ENCODE measurements at regions not wholly inside any gene's neighbourhood (a gene's known extent, or its start where the extent isn't known, plus 50 kb on each side); places are given as distances from the start of the nearest gene placed in this dataset.

DNA sequence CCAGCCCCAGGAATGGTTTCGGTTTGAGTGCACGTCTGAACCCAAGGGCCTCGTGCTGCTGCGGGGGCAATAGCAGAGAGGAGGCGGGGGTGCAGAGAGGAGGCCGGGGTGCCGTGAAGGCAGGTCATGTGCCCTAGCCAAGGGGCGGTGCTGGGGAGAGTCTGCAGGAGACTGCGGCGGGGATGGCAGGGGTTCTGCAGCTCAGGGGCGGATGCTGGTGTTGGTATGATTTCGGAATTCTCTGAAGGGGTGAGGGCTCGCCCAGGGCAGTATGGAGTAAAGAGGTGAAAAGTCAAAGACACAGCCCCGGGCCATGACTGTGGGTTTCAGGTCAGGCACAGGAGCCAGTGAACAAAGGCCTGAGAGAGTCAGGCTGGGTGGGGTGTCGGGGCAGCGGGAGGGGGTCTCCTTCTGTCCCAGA lies 186.5 kb upstream of the HDAC4 start:
- CTCF ChIA-PET: no interaction called here
- POLR2A ChIA-PET: no interaction called here
- no peak overlapping the region for H3K27ac Mint-ChIP-seq (ENCODE audit: low read depth, unreplicated experiment)
- DNase-seq (ENCODE audit: unreplicated experiment): no peak
- TF ChIP-seq, protein P1, sequence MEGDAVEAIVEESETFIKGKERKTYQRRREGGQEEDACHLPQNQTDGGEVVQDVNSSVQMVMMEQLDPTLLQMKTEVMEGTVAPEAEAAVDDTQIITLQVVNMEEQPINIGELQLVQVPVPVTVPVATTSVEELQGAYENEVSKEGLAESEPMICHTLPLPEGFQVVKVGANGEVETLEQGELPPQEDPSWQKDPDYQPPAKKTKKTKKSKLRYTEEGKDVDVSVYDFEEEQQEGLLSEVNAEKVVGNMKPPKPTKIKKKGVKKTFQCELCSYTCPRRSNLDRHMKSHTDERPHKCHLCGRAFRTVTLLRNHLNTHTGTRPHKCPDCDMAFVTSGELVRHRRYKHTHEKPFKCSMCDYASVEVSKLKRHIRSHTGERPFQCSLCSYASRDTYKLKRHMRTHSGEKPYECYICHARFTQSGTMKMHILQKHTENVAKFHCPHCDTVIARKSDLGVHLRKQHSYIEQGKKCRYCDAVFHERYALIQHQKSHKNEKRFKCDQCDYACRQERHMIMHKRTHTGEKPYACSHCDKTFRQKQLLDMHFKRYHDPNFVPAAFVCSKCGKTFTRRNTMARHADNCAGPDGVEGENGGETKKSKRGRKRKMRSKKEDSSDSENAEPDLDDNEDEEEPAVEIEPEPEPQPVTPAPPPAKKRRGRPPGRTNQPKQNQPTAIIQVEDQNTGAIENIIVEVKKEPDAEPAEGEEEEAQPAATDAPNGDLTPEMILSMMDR (IDR thresholded peaks at IDR 0.05; ENCODE audit: unreplicated experiment): no peak
- intact Hi-C loops (cut with micrococcal nuclease): no loop called here
- H3K36me3 Mint-ChIP-seq (ENCODE audit: insufficient read depth, unreplicated experiment): no peaks in the 10 kb centered on the region
- BruUV-seq (replicated peaks): no TSS peak
- H3K9me3 Mint-ChIP-seq (ENCODE audit: unreplicated experiment): peaks cover 10% of the 10 kb centered on the region
- no peak overlapping the region for H3K4me3 Mint-ChIP-seq (ENCODE audit: unreplicated experiment)
- H3K27me3 Mint-ChIP-seq (ENCODE audit: insufficient read depth, unreplicated experiment): no peaks in the 10 kb centered on the region
- H3K4me1 Mint-ChIP-seq (ENCODE audit: insufficient read depth, unreplicated experiment): no peaks in the 10 kb centered on the region

DNA sequence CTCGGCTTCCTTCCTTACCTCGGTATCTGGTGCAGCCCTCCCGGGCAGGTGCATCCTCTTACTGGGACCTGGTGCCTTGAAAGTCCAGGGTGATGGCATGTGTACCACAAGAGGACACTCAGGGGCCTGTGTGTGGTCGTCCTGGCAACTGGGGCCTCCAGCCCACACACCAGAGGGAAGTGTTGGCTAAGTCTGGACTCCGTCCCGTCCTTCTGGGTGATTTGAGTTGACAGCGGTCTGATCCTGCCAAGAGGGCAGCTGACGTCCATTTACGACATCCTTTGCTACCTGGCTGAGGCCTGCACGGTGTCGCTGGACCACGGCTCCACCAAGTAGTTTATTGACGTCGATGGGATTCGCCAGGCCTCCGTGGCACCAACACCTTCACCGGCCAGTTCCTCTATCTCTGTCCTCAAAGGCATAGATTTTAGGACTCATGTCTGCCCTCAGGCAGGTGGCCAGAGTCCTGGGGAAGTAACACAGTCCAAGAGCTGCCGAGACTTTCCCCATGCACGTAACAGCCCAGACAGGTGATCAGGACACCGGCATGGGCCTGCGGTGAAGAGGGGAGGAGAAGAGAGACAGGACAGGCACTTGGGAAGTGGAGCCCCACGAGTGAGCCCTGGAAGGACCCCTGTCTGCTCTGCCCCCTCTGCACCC lies 186.0 kb upstream of the HDAC4 start:
- ChIA-PET POLR2A (no interaction called here), CTCF (no interaction called here)
- Mint-ChIP-seq H3K36me3 (ENCODE audit: insufficient read depth, unreplicated experiment) (no peaks in the 10 kb centered on the region), H3K27ac (ENCODE audit: low read depth, unreplicated experiment) (no peak overlapping the region), H3K9me3 (ENCODE audit: unreplicated experiment) (peaks cover 4% of the 10 kb centered on the region), H3K27me3 (ENCODE audit: insufficient read depth, unreplicated experiment) (no peaks in the 10 kb centered on the region), H3K4me3 (ENCODE audit: unreplicated experiment) (no peak overlapping the region), H3K4me1 (ENCODE audit: insufficient read depth, unreplicated experiment) (no peaks in the 10 kb centered on the region)
- DNase-seq (ENCODE audit: unreplicated experiment): no peak
- TF ChIP-seq, protein P1 (IDR thresholded peaks at IDR 0.05; ENCODE audit: unreplicated experiment): no peak
- no TSS peak for BruUV-seq (replicated peaks)
- intact Hi-C loops (cut with micrococcal nuclease): no loop called here

DNA sequence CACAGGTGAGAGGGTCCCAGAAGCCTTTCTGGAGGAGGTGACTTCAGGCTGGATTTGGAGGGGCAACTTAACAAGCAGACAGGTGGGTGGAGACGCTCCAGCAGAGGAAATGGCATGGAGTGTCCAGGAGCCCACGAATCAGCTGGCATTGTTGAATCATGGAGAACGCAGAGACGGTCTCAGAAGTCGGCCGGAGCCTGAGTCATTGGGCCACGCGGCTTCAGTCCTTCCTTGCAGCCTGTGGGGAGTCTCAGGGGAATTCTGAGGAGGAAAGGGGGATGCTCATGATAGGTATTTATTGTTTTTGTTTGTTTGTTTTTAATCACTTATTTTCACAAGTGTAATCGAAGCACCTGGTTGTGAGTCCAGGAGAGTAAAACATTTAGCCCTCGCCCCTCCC lies 184.6 kb upstream of the HDAC4 start:
- no TSS peak for BruUV-seq (replicated peaks)
- intact Hi-C loops (cut with micrococcal nuclease): no loop called here
- CTCF ChIA-PET: no interaction called here
- Mint-ChIP-seq H3K36me3 (ENCODE audit: insufficient read depth, unreplicated experiment) (no peaks in the 10 kb centered on the region), H3K4me3 (ENCODE audit: unreplicated experiment) (no peak overlapping the region), H3K27me3 (ENCODE audit: insufficient read depth, unreplicated experiment) (no peaks in the 10 kb centered on the region), H3K4me1 (ENCODE audit: insufficient read depth, unreplicated experiment) (no peaks in the 10 kb centered on the region), H3K27ac (ENCODE audit: low read depth, unreplicated experiment) (no peak overlapping the region), H3K9me3 (ENCODE audit: unreplicated experiment) (no peaks in the 10 kb centered on the region)
- DNase-seq (ENCODE audit: unreplicated experiment): peak; percentile 6
- POLR2A ChIA-PET: no interaction called here
- TF ChIP-seq, protein P1 (IDR thresholded peaks at IDR 0.05; ENCODE audit: unreplicated experiment): no peak

DNA sequence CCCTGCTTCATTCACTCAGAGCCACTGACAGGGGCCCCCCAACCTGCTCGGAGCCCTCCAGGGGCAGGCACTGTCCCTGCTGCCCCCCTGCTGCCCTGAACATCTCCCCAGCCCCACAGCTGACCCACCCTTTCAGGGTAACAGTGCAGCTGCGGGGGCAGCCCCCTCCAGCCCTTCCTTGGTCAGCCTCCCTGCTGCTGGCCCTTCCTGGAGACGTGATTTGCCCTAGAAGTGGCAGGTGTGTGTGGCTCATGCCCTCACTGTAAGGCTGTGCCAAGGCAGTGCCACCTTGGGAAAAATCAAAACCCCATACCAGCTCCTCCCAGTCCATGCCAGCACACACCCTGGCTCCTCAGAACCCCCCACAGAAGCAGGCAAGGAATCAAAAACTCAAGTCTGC lies 184.2 kb upstream of the HDAC4 start:
- DNase-seq (ENCODE audit: unreplicated experiment): no peak
- no peak overlapping the region for H3K4me3 Mint-ChIP-seq (ENCODE audit: unreplicated experiment)
- H3K4me1 Mint-ChIP-seq (ENCODE audit: insufficient read depth, unreplicated experiment): no peaks in the 10 kb centered on the region
- TF ChIP-seq, protein P1 (IDR thresholded peaks at IDR 0.05; ENCODE audit: unreplicated experiment): no peak
- H3K27ac Mint-ChIP-seq (ENCODE audit: low read depth, unreplicated experiment): no peak overlapping the region
- H3K9me3 Mint-ChIP-seq (ENCODE audit: unreplicated experiment): no peaks in the 10 kb centered on the region
- CTCF ChIA-PET: no interaction called here
- POLR2A ChIA-PET: no interaction called here
- BruUV-seq (replicated peaks): no TSS peak
- H3K36me3 Mint-ChIP-seq (ENCODE audit: insufficient read depth, unreplicated experiment): no peaks in the 10 kb centered on the region
- intact Hi-C loops (cut with micrococcal nuclease): no loop called here
- no peaks in the 10 kb centered on the region for H3K27me3 Mint-ChIP-seq (ENCODE audit: insufficient read depth, unreplicated experiment)

Measured in MCF 10A (cell line).